ENCODE measurements at regions not wholly inside any gene's neighbourhood (a gene's known extent, or its start where the extent isn't known, plus 50 kb on each side); places are given as distances from the start of the nearest gene placed in this dataset.

DNA sequence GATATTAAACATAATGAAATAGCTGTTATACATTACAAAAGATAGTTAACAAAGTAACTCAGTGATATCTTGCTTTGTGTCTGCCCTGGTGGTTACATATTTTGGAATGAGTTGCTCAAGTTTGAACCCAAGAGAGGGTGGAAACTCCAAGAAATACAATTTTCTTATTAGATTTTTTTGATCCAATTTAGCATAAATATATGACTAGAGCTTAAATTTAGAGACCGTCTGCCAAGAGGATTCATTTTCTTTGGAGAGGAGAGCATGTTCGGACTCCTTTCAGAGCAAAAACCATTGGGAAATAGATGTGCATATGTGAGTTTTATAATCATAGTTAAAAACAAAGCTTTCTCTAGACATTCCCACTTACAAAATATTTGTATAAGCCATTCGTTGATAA is 353.4 kb downstream of the EPM2A start:
- no peak for DNase-seq (ENCODE audit: low read depth)

DNA sequence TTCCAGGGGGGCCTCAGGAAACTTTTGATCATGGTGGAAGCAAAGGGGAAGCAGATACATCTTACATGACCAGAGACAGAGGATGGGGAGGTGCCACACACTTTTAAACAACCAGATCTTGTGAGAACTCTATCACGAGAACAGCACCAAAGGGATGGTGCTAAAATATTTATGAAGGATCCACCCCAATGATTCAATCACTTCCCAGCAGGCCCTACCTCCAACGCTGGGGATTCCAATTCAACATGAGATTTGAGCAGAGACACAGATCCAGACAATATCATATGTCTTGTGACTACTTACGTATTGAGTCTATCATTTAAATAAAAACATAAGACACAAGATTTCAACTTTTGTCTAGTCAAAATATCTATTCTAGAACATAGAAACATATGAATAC is 351.9 kb downstream of the EPM2A start:
- DNase-seq (ENCODE audit: low read depth): no peak

DNA sequence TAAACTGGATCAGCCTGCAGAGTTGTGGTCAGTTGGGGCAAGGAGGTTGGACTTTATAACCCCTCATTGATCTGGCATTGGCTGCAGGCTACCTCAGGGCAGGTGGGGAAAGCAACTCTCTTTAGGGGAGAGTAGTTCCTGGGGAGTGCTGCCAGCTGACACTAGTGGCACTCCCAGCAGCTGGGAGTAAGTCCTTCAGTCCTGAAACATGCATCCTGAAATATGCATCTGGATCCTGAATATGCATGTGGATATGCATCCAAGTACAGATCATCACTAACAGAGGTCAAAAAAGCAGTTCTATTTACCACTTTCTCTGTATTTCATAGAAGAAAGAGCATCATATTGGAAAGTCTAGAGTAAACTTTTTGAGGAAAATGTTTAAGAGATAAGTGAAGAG is 350.8 kb downstream of the EPM2A start:
- DNase-seq (ENCODE audit: low read depth): no peak

DNA sequence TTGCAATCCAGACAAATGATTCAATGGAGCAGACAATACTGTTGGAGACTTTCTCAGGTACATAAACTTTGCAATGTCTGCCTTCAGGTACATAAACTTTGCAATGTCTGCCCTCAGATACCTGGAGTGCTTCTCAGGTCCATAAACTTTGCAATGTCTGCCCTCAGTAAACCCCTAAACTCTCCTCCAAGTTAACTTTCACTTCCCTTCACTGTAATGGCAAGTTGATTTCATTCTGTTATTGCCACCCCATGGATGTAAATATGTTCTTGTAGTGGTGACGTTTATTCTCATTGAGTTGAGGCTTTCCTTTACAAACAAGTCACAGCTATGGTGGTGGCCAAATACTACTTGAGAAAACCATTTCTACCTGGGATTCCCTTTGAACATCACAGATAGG is 338.8 kb downstream of the EPM2A start:
- DNase-seq (ENCODE audit: low read depth): no peak

DNA sequence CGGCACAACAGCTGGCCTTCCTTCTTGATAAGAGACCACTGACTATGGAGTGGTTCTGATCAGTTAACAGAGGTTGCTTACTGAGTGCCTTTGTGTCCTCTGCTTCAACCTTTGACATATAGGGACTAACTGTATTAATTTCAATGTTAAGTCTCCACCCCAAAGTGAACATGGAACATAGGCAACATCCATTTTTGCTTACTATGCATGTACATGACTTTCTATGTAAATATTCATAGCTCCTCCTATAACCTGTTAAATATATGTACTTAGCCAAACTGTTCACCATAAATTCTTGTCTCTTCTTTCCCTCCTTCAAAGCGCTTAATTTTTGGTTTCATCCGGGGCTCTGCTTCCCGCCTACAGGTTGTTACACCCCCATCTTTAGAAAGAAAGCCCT is 334.8 kb downstream of the EPM2A start:
- no peak for DNase-seq (ENCODE audit: low read depth)

DNA sequence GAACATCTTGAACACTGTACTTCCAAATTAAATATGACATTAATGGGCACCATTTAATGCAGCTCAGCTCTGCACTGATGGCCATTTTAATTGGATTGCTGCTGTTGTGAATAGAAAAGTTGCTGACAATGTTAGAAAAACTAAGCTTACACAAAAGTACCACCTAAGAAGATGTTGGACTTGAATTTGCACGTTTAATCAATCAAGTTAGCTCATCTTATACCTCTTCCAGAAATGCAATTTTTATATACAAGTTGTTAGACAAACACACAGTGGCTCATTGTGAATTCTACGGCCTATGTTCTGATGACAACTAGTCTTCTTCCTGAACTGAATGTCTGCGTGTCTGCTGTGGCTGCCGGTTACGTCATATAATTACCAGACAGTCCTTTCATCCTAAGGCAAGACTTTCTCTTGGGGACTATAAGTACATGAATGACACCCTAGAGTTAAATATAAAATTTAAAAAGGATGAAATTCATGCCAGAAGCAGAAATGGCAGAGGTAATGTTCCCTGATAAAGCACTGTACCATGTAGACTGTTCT is 330.2 kb downstream of the EPM2A start:
- no peak for DNase-seq (ENCODE audit: low read depth)

DNA sequence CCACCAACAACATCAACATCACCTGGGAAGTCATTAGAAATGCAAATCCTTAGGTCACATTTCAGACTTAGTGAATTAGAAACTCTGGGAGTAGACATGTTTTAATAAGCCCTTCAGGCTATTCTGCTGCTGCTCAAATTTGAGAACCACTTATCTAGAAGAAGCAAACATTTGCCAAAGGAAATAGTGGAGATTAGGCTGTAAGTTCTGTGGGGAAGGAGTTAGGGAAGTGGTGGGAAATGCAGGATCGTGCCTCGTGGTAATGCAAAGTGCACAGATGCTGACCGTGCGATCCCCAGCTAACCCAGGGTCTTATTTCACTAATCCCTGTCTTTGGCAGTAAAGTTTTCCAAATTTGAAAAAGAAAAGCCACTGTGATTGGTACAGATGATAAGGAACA is 328.5 kb downstream of the EPM2A start:
- no peak for DNase-seq (ENCODE audit: low read depth)

DNA sequence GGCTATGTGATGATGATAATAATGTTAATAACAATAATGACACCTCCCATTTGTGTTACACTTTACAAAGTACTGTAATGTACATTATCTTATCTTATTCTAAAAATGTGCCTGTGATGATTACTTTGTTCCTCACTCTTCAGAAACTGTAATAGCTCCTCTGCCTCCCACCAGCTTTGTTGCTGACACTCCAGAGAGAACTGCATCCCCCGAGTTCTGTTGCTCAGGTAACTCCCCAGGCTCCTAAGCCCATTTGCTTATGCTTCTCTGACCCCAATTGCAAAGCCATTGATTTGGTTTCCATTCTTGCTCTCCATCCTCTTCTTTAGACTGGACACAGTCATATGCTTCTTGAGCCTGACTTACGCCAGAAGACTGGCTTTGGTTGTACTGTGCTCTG is 319.7 kb downstream of the EPM2A start:
- no peak for DNase-seq (ENCODE audit: low read depth)

DNA sequence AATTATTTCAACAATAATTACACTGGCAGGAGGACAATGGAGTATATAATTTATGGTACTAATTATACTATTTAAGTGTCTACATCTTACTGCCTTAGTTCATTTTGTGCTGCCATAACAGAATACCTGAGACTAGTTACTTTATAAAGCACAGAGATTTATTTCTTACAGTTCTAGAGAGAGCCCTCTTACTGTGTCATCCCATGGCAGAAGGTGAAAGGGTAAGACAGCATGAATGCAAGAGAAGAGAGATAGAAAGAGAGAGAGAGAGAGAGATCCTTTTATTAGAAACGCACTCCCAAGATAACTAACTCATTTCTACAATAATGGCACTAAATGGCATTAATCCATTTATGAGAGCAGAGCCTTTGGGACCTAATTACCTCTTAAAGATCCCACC is 314.7 kb downstream of the EPM2A start:
- DNase-seq (ENCODE audit: low read depth): no peak

DNA sequence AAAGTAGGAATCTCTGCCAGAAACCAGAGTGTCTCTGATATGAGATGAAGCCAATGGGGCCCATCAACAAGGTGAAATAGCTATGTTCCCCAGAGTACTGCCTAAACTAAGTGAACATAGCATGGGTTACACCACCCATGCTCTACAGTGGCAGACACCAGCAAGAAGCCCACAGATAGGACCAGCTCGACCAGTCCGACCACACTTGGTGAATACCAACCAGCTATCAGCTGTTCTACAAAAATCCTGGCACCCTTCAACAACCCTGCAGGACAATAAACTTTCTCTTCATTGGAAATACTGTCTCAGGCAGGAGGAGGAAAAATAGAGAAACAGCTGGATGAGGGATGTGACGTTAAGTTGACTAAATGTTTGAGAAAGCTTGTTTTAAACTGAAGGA is 311.4 kb downstream of the EPM2A start:
- DNase-seq (ENCODE audit: low read depth): no peak

DNA sequence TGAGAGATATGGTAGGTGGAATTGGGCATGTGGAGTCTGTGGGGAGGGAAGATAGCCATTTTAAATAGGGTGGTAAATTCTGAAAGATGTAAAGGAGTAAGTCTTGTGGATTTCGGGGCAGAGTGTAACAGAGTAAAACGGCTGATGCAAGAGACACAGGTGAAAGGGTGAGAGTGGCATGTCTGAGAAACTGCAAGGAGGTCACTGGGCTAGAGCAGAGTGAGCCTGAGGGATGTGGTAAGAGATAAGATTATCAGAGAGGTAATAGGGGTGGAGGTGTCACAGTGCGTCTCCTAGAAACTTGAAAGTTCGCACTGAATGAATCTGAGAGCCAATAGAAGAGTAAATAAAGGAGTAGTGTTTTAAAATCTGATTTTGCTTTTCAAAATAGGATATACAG is 308.1 kb downstream of the EPM2A start:
- DNase-seq (ENCODE audit: low read depth): no peak

DNA sequence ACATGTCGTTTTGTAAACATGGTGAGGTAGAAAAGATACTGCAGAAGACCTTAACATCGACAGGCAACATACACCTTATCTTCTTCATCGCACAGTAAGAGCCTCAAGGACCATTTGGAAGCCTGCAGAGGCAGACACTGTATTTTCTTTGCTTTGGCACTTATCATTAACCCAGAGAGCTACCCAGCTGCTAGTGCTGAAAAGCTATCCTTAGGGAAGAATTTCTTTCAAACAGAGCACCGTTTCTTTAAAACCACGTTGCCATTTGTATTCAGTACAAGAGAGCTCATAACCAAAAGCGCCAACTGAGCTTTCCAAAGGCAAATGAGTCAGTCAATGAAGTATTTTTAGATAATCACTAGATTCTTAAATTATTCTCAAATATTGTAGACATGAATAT is 306.6 kb downstream of the EPM2A start:
- DNase-seq (ENCODE audit: low read depth): no peak

DNA sequence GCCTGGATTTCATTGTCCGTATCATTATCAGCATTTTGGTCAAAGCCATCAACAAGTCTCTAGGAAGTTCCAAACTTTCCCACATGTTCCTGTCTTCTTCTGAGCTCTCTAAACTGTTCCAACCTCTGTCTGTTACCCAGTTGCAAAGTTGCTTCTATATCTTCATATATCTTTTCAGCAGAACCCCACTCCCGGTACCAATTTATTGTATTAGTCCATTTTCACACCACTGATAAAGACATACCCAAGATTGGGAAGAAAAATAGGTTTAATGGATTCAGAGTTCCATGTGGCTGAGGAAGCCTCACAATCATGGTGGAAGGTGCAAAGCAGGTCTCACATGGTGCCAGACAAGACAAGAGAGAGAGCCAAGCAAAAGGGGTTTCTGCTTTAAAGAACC is 293.2 kb downstream of the EPM2A start:
- DNase-seq (ENCODE audit: low read depth): no peak

DNA sequence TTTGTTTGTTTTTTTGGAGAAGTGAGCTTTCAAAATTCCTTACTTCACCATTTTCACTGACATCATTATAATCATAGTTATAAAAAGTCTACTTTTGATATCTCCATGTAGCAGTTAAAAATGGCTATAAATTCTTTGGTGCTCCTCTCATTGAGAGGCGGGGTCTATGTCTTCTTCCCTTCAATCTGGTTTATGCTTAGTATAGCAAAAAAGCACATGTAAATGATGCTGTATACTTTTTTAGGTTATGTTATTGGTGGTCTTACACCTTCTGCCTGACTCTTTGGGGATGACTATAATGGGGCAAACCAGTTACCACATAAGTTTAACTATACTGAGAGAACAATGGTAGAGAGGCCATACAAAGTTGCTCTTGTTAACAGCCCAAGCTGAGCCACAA is 289.6 kb downstream of the EPM2A start:
- DNase-seq (ENCODE audit: low read depth): no peak

DNA sequence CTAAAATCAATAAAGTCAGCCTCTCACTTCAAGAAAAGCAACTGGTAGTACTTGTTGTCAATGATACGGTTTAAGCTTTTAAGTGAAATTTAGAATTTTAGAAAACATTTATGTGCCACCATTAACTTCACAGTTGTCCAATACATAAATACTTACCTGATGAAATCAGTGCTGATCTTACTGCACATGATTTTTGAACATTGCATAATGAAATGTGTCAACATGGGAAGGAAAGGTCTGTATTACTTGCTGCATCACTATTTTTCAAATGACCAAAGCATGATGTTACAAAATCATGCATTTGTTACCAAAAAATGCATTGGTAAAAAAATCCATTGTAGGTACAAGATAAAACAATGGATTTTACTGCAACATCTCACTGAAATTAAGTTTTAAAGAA is 284.3 kb downstream of the EPM2A start:
- no peak for DNase-seq (ENCODE audit: low read depth)

DNA sequence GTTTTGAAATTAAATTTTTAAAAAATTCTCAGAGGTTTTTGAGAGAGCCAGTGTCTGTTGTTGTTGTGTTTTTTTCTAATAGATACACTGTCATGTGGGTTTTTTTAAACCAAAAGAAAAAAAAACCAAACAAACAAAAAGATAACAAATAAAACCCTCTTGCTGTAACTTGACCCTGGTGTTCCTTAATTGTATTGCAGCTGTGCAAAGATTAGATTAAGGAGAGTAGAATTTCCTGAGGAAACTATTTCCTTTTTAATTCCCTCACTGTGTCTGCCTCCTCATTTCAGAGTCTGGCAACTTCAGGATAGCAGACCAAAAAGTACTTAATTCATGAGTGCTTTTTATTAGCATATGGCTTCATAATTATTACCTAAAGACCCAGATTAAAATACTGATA is 281.9 kb downstream of the EPM2A start:
- peak; percentile 3 for DNase-seq (ENCODE audit: low read depth)

DNA sequence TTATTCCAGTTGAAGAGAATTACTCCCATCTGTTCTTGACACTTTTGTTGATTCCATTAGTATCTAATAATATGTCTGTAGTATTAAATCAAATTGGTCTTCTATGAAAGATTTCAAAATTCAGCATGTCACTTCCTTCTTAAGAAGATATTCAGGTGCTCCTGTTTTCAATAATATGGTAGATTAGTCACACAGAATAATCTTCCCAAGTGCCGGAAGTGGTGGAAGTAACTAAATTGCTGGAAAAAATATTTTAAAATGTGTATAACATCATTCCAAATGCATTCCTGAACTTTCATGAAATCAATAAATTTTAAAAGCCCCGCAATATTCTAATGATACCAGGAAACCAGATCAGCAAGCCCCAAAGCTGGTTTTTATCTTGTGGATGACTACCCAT is 281.3 kb downstream of the EPM2A start:
- DNase-seq (ENCODE audit: low read depth): no peak

DNA sequence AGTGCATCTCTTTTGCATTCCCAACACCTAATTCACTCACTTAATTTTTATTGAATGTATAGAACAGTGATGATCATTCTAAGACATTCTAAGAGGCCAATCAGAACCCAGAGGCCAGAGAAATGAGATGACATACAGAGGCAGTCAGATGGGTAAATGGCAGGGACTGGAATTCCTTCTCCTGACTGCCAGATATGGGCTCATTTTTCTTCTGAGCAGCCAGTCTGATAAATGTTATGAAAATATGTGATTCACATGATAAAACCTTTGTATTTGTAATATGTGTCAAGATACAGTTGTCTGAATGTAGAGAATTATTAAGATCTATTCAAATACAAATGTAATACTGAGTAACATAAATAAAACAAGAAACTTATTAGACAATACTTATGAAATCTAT is 277.8 kb downstream of the EPM2A start:
- DNase-seq (ENCODE audit: low read depth): no peak

DNA sequence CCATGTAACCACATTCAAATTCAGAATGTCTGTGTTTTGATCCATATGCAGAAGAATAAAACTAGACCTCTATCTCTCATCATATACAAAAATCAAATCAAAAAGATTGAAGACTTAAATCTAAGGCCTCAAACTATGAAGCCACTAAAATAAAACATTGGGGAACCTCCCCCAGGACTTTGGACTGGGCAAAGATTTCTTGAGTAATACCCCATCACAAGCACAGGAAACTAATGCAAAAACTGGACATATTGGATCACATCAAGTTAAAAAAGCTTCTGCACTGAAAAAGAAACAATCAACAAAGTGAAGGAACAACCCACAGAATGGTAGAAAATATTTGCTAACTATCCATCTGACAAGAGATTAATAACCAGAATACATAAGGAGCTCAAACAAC is 266.8 kb downstream of the EPM2A start:
- no peak for DNase-seq (ENCODE audit: low read depth)

DNA sequence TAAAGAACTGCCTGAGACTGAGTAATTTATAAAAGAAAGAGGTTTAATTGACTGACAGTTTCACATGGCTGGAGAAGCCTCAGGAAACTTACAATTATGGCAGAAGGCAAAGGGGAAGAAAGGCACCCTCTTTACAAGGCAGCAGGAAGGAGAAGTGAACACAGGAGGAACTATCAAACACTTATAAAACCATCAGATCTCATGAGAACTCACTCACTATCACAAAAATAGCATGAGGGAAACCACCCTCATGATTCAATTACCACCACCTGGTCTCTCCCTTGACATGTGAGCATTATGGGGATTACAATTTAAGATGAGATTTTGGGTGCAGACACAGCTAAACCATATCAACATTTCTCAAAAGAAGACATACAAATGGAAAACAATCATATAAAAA is 266.3 kb downstream of the EPM2A start:
- DNase-seq (ENCODE audit: low read depth): no peak

DNA sequence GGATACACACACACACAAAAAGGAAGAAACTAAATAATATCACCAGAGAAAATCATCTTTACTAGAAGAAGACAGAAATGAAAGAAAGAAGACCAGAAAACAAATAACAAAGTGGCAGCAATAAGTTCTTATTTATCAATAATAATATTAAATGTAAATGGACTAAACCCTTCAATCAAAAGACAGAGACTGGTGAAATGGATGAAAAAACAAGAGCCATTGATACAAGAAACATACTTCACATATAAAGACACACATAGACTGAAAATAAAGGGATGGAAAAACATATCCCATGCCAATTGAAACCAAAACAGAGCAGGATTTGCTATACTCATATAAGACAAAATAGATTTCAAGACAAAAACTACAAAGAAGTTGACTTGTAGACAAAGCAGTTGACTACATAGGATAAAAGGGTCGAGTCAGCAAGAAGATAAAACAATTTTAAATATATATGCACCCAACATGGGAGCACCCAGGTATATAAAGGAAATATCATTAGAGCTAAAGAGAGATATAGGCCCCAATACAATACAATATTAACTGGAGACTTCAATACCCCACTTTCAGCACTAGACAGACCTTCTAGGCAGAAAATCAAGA is 259.4 kb downstream of the EPM2A start:
- no peak for DNase-seq (ENCODE audit: low read depth)

DNA sequence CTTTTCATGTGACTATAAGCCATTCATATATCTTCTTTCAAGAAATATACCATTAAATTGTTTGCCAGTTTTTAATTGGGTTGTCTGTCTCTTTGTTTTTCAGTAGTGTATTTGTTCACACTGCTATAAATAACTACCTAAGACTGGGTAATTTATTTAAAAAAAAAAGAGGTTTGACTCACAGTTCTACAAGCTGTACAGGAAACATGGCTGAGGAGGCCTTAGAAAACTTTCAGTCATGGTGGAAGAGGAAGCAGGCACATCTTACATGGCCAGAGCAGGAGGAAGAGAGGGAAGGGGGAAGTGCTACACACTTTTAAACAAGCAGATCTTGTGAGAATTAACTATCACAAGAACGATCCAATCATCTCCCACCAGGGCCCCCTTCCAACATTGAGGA is 255.3 kb downstream of the EPM2A start:
- DNase-seq (ENCODE audit: low read depth): no peak

DNA sequence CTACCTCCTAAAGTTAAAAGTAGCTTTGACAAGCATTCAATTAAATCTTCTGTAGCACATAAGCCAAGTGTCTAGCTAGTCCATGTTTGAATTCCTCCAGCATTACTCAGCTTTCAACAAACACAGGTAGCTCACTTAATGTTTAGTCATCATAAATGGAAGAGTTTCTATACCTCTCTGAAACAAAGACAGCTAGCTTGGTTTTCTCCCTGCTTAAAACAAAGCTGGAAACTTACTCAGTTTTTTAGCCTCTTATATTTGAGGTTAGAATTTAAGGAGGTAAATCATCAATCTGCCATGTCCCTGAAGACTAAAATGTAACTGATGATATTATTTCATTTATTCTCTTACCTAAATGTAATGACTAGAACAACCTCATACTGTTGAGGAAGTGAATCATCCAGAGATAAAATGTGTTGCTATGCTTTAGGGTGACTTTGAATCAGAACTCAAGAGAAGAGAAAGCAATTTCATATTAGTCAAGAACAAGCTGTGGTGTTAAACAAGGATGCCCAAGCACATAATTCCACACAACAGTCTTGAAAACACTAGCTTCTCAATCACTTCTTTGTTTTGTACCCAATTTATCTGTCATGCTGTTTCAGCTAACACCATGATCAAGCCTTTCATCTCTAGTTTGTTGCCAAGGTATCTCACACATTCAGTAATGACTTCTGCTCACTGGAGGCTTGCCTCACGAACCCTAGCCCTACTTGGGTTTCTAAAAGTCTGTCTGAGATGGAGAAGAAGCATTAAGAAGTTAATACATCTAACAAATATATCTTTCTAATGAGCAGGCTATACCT is 251.9 kb downstream of the EPM2A start:
- peak; percentile 44 for DNase-seq (ENCODE audit: low read depth)

DNA sequence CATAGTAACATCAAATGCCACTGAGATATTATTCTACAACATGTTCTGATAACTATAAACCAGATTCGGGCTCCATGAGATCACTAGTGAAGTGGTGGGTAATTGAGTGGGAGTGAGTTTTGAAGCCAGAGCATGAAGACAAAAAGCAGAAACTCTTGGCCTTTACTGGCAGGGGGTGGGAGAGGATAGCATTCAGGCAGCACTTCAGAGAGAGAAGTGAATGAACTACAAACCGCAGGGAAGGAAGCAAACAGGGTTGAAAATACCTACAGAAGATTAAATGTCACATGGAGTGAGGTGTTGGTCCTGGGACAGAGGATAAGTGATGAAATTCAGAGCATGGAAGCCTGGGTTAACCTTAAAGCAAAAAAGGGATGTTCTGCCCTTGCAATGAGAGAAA is 250.0 kb downstream of the EPM2A start:
- DNase-seq (ENCODE audit: low read depth): no peak
